SK-N-SH treated with all-trans-retinoic acid at 6 μM for 48 hours (cell line): ENCODE measurements at regions not wholly inside any gene's neighbourhood (a gene's known extent, or its start where the extent isn't known, plus 50 kb on each side); places are given as distances from the start of the nearest gene placed in this dataset.

Source experiments
- ARNTL ChIP-seq: fragments of 450-650 bp; formaldehyde crosslinking; IDR thresholded peaks from 2 replicates; pipeline ENCODE4 v1.5.0; 2020; ENCODE audit warnings: low read depth, mild to moderate bottlenecking, moderate library complexity, borderline replicate concordance
- BACH2 ChIP-seq: fragments of 250-450 bp; sonication (Bioruptor Pico); IDR thresholded peaks from 2 replicates; pipeline ENCODE4 v1.9.0; 2021; ENCODE audit warnings: mild to moderate bottlenecking, borderline replicate concordance
- CSDC2 ChIP-seq: fragments of 250-450 bp; sonication (Bioruptor Pico); IDR thresholded peaks from 2 replicates; pipeline ENCODE4 v1.5.0; 2020; ENCODE audit warnings: mild to moderate bottlenecking, moderate library complexity
- ISL1 ChIP-seq: fragments of 250-450 bp; sonication (Bioruptor Pico); IDR thresholded peaks from 2 replicates; pipeline ENCODE4 v2.1.2; 2022; ENCODE audit warnings: mild to moderate bottlenecking, moderate library complexity
- OSR1 ChIP-seq: fragments of 250-450 bp; sonication (Bioruptor Pico); IDR thresholded peaks from 2 replicates; pipeline ENCODE4 v1.8.0; 2022; ENCODE audit warnings: moderate library complexity, mild to moderate bottlenecking, inconsistent platforms
- TCF4 ChIP-seq: fragments of 250-450 bp; sonication (Bioruptor Pico); IDR thresholded peaks from 2 replicates; pipeline ENCODE4 v1.8.0; 2021; ENCODE audit warnings: mild to moderate bottlenecking, moderate library complexity, borderline replicate concordance
- ZC3H10 ChIP-seq: fragments of 250-450 bp; sonication (Bioruptor Pico); IDR thresholded peaks from 2 replicates; pipeline ENCODE4 v1.5.1; 2021; ENCODE audit warnings: mild to moderate bottlenecking, moderate library complexity
- ZFP3 ChIP-seq: fragments of 250-450 bp; sonication (Bioruptor Pico); IDR thresholded peaks from 2 replicates; pipeline ENCODE4 v1.5.0; 2020; ENCODE audit warnings: mild to moderate bottlenecking, moderate library complexity
- ZNF70 ChIP-seq: fragments of 450-650 bp; formaldehyde crosslinking; IDR thresholded peaks from 2 replicates; pipeline ENCODE4 v1.5.0; 2020; ENCODE audit warnings: mild to moderate bottlenecking, moderate library complexity
- TF ChIP-seq, protein P1 (sequence below): fragments of 250-450 bp; sonication (Bioruptor Pico); IDR thresholded peaks from 2 replicates; pipeline ENCODE4 v1.8.0; 2020; ENCODE audit warnings: mild to moderate bottlenecking, moderate library complexity, borderline replicate concordance
- TF ChIP-seq, protein P2 (sequence below): fragments of 250-450 bp; sonication (Bioruptor Pico); IDR thresholded peaks from 2 replicates; pipeline ENCODE4 v1.5.1; 2020; ENCODE audit warnings: low read depth, mild to moderate bottlenecking, moderate library complexity
- TF ChIP-seq, protein P3 (sequence below): fragments of 250-450 bp; sonication (Bioruptor Pico); IDR thresholded peaks from 2 replicates; pipeline ENCODE4 v1.8.0; 2021; ENCODE audit warnings: low read depth, mild to moderate bottlenecking, moderate library complexity, borderline replicate concordance

DNA sequence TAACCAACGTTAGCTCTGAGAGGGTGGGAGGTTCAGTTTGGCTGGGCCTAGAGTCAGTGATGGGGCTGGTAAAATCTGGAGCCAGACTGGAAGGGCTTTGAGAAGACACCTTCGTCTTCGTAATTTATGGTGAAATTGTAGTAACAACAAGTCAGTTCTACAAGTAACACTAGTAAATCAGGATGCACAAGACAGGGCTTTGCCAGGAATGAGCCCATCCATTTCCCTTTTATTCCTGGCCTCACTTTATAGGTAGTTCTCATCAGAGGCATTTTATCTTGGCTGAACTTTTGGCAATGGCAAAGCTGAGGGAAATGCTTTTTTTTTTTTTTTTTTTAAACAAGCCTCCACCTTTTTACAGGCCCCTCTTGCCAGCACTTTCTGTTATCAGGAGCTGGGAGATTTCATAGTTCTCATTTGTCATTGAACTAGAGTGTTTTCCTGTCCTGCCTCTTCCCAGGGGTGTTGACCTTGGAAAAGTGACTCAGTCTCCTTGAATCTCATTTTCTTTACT lies 110.5 kb upstream of the KLF4 start:
- no peak for TF ChIP-seq TCF4
- TF ChIP-seq, protein P1, sequence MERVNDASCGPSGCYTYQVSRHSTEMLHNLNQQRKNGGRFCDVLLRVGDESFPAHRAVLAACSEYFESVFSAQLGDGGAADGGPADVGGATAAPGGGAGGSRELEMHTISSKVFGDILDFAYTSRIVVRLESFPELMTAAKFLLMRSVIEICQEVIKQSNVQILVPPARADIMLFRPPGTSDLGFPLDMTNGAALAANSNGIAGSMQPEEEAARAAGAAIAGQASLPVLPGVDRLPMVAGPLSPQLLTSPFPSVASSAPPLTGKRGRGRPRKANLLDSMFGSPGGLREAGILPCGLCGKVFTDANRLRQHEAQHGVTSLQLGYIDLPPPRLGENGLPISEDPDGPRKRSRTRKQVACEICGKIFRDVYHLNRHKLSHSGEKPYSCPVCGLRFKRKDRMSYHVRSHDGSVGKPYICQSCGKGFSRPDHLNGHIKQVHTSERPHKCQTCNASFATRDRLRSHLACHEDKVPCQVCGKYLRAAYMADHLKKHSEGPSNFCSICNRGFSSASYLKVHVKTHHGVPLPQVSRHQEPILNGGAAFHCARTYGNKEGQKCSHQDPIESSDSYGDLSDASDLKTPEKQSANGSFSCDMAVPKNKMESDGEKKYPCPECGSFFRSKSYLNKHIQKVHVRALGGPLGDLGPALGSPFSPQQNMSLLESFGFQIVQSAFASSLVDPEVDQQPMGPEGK (CRISPR knock-in tag) = no peak
- TF ChIP-seq ZC3H10 (CRISPR knock-in tag) = no peak
- TF ChIP-seq ZFP3 = no peak
- no peak for TF ChIP-seq ISL1 (CRISPR knock-in tag)
- TF ChIP-seq BACH2 (CRISPR knock-in tag) = no peak
- no peak for TF ChIP-seq ARNTL (CRISPR knock-in tag)
- no peak for TF ChIP-seq CSDC2 (CRISPR knock-in tag)
- no peak for TF ChIP-seq ZNF70 (CRISPR knock-in tag)
- TF ChIP-seq, protein P2, sequence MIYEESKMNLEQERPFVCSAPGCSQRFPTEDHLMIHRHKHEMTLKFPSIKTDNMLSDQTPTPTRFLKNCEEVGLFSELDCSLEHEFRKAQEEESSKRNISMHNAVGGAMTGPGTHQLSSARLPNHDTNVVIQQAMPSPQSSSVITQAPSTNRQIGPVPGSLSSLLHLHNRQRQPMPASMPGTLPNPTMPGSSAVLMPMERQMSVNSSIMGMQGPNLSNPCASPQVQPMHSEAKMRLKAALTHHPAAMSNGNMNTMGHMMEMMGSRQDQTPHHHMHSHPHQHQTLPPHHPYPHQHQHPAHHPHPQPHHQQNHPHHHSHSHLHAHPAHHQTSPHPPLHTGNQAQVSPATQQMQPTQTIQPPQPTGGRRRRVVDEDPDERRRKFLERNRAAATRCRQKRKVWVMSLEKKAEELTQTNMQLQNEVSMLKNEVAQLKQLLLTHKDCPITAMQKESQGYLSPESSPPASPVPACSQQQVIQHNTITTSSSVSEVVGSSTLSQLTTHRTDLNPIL (CRISPR knock-in tag) = no peak
- TF ChIP-seq, protein P3, sequence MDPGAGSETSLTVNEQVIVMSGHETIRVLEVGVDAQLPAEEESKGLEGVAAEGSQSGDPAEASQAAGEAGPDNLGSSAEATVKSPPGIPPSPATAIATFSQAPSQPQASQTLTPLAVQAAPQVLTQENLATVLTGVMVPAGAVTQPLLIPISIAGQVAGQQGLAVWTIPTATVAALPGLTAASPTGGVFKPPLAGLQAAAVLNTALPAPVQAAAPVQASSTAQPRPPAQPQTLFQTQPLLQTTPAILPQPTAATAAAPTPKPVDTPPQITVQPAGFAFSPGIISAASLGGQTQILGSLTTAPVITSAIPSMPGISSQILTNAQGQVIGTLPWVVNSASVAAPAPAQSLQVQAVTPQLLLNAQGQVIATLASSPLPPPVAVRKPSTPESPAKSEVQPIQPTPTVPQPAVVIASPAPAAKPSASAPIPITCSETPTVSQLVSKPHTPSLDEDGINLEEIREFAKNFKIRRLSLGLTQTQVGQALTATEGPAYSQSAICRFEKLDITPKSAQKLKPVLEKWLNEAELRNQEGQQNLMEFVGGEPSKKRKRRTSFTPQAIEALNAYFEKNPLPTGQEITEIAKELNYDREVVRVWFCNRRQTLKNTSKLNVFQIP (CRISPR knock-in tag) = no peak
- TF ChIP-seq OSR1 (CRISPR knock-in tag) = no peak
